ENCODE measurements at regions not wholly inside any gene's neighbourhood (a gene's known extent, or its start where the extent isn't known, plus 50 kb on each side); places are given as distances from the start of the nearest gene placed in this dataset.

GRCh38 chr3:16067837-16068471 lies 106.5 kb upstream of the GALNT15 start:
- H3K27me3 ChIP-seq: no peaks in the 10 kb centered on the region
- 78 to 89% methylated on average over 1 to 2 of the region's 2 CpGs for WGBS, 2 donors (ENCODE audit: low coverage in 1 of 2)
- intact Hi-C loops (cut with DNase I; ENCODE audit: low total_unique reads): no loop called here

DNA sequence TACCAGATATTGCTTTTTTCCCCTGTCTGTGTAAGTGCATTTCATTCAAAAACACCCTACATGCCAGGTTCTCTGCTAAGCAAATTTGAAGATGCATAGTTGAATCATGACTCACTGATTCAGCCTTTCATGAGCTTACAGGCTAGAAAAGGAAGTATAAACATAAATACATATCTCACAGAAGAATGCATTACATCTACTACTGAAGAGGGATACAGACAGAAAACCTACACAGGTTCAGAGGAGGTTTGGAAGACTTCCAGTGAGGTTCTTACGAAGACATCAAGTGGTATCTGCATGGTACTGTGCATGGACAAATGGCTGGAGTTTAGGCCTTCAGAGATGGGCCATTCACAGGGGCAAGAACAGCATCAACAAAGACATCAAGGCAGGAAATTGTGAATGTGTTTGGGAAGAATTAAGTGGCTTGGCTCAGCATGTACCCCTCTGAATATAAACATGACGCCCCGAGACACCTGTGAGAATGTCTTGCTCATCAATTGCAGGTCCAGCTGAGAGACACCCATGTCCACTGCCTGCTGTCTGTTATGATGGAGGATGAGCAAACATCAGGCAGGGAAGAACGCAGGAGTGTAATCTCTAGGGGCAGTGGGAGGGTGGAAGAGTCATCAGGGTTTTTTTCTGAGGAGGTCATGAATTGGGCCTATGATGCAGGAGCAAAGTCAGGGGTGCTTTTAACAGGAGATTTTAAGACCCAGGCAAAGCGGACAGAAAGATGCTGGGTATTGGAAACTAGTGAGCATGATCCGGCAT lies 105.1 kb upstream of the GALNT15 start:
- Histone ChIP-seq H3K9me3 (no peaks in the 10 kb centered on the region), H3K36me3 (no peaks in the 10 kb centered on the region), H3K27ac (no peak overlapping the region), H3K4me1 (peaks cover 0 to 7% (median 3%) of the 10 kb centered on the region in 4 donors), H3K4me3 (no peak overlapping the region), H3K27me3 (no peaks in the 10 kb centered on the region)
- TF ChIP-seq, protein P1, sequence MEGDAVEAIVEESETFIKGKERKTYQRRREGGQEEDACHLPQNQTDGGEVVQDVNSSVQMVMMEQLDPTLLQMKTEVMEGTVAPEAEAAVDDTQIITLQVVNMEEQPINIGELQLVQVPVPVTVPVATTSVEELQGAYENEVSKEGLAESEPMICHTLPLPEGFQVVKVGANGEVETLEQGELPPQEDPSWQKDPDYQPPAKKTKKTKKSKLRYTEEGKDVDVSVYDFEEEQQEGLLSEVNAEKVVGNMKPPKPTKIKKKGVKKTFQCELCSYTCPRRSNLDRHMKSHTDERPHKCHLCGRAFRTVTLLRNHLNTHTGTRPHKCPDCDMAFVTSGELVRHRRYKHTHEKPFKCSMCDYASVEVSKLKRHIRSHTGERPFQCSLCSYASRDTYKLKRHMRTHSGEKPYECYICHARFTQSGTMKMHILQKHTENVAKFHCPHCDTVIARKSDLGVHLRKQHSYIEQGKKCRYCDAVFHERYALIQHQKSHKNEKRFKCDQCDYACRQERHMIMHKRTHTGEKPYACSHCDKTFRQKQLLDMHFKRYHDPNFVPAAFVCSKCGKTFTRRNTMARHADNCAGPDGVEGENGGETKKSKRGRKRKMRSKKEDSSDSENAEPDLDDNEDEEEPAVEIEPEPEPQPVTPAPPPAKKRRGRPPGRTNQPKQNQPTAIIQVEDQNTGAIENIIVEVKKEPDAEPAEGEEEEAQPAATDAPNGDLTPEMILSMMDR (IDR thresholded peaks at IDR 0.05): no peak
- in situ Hi-C loops (cut with MboI; ENCODE audit: low pct_ligation_motif_present in 1 of 4, low pct_unique_long_range_greater_than_20kb in 1 of 4, low sequenced_read_pairs in 3 of 4): loop anchor here in 1 of 4 donors (10.0 kb wide), 1 partner anchor 105 kb away; the partner anchor contains the start of gene GALNT15
- DNase-seq: no peak
- intact Hi-C loops (cut with DNase I; ENCODE audit: low total_unique reads): no loop called here
- 87 to 88% methylated on average over 4 to 6 of the region's 6 CpGs for WGBS, 2 donors (ENCODE audit: low coverage in 1 of 2)

More at GRCh38 chr3:16067837-16068471, 106.5 kb upstream of the GALNT15 start:
- Histone ChIP-seq H3K4me3 (no peak overlapping the region), H3K9me3 (no peaks in the 10 kb centered on the region), H3K27ac (no peak overlapping the region), H3K4me1 (peaks cover 0 to 7% (median 3%) of the 10 kb centered on the region in 4 donors), H3K36me3 (no peaks in the 10 kb centered on the region)
- DNase-seq: no peak
- in situ Hi-C loops (cut with MboI; ENCODE audit: low pct_ligation_motif_present in 1 of 4, low pct_unique_long_range_greater_than_20kb in 1 of 4, low sequenced_read_pairs in 3 of 4): loop anchor here in 1 of 4 donors (10.0 kb wide), 1 partner anchor 107 kb away; the partner anchor contains the start of gene GALNT15
- no peak for TF ChIP-seq POLR2AphosphoS5 (IDR thresholded peaks at IDR 0.05)
- TF ChIP-seq POLR2A (IDR thresholded peaks at IDR 0.05): no peak
- TF ChIP-seq EP300 (IDR thresholded peaks at IDR 0.05; ENCODE audit: low read depth): no peak
- TF ChIP-seq, protein P1 (IDR thresholded peaks at IDR 0.05): no peak

GRCh38 chr3:16070707-16071106 lies 103.8 kb upstream of the GALNT15 start:
- H3K27ac ChIP-seq: no peak overlapping the region
- H3K27me3 ChIP-seq: no peaks in the 10 kb centered on the region
- intact Hi-C loops (cut with DNase I; ENCODE audit: low total_unique reads) (no loop called here), in situ Hi-C loops (cut with MboI; ENCODE audit: low pct_ligation_motif_present in 1 of 4, low pct_unique_long_range_greater_than_20kb in 1 of 4, low sequenced_read_pairs in 3 of 4) (no loop called here)
- TF ChIP-seq EP300 (IDR thresholded peaks at IDR 0.05; ENCODE audit: low read depth) (no peak), POLR2AphosphoS5 (IDR thresholded peaks at IDR 0.05) (no peak), POLR2A (IDR thresholded peaks at IDR 0.05) (no peak)
- TF ChIP-seq, protein P1 (IDR thresholded peaks at IDR 0.05): no peak
- WGBS, 2 donors (ENCODE audit: low coverage in 1 of 2): 79 to 86% methylated on average over 5 of the region's 5 CpGs
- no peak overlapping the region for H3K4me3 ChIP-seq
- no peaks in the 10 kb centered on the region for H3K36me3 ChIP-seq
- no peaks in the 10 kb centered on the region for H3K4me1 ChIP-seq
- no peaks in the 10 kb centered on the region for H3K9me3 ChIP-seq
- no peak for DNase-seq

DNA sequence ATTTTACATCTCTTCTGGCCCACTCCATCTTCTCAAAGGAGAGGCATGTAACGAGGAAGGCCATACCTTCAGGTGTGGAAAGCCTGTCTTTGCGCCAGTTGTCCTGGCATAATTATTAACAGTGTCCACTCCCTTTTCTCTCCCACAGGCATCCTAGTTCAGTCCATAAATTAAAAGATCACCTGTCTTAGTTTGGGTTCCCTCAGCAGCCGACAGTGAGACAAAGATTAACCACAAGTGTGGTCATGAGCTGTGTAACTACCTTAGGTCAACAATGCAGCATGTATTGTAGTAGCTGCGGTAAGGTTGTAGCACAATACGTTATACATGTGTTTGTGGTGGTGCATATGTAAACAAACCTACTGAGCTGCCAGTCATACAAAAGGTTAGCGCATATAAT lies 103.3 kb upstream of the GALNT15 start:
- 44 to 58% methylated on average over 6 of the region's 6 CpGs for WGBS, 2 donors (ENCODE audit: low coverage in 1 of 2)
- Histone ChIP-seq H3K4me1 (no peaks in the 10 kb centered on the region), H3K27me3 (no peaks in the 10 kb centered on the region), H3K36me3 (no peaks in the 10 kb centered on the region), H3K27ac (no peak overlapping the region), H3K4me3 (no peak overlapping the region), H3K9me3 (no peaks in the 10 kb centered on the region)
- TF ChIP-seq, protein P1 (IDR thresholded peaks at IDR 0.05): no peak
- TF ChIP-seq POLR2AphosphoS5 (IDR thresholded peaks at IDR 0.05) (no peak), POLR2A (IDR thresholded peaks at IDR 0.05) (no peak), EP300 (IDR thresholded peaks at IDR 0.05; ENCODE audit: low read depth) (no peak)
- no peak for DNase-seq
- intact Hi-C loops (cut with DNase I; ENCODE audit: low total_unique reads) (no loop called here), in situ Hi-C loops (cut with MboI; ENCODE audit: low pct_ligation_motif_present in 1 of 4, low pct_unique_long_range_greater_than_20kb in 1 of 4, low sequenced_read_pairs in 3 of 4) (no loop called here)

Data from transverse colon (tissue), 4 donors.